H1 (cell line): ENCODE measurements at regions not wholly inside any gene's neighbourhood (a gene's known extent, or its start where the extent isn't known, plus 50 kb on each side); places are given as distances from the start of the nearest gene placed in this dataset.

Experiments
- CTCF ChIA-PET: fragments of 300-600 bp; sonication (Branson Sonifier 250); formaldehyde crosslinking; loops from one replicate; lab custom pipeline; 2021; ENCODE audit not compliant: partially characterized antibody; lab: Charles Lee
- POLR2A ChIA-PET: fragments of 300-600 bp; sonication (Branson Sonifier 250); formaldehyde crosslinking; loops from one replicate; lab custom pipeline; 2021; ENCODE audit warnings: inconsistent platforms; ENCODE audit not compliant: partially characterized antibody; lab: Charles Lee
- DNase-seq, 2 experiments: peaks; one replicate each; pipeline versions ENCODE4 v3.0.0 to v3.0.0-alpha.2; 2010 to 2022; ENCODE audit warnings: low spot score in 2 of 2, low read depth in 1 of 2, mixed read lengths in 1 of 2
- FAIRE-seq: peaks from 2 replicates; lab custom pipeline; 2011; peaks lifted over from hg19 to GRCh38; lab: Jason Lieb, UNC
- H2AFZ ChIP-seq: 2 replicates; pipeline ENCODE4 v1.8.1; 2012; ENCODE audit warnings: low read length, inconsistent platforms
- H2AK5ac ChIP-seq: 2 replicates; pipeline ENCODE4 v1.6.1; 2013; ENCODE audit warnings: low read depth, low read length
- H2BK120ac ChIP-seq: replicated peaks from 2 replicates; pipeline ENCODE3; 2013; ENCODE audit warnings: low read depth, low read length, inconsistent platforms
- H2BK12ac ChIP-seq: 2 replicates; pipeline ENCODE4 v1.6.1; 2013; ENCODE audit warnings: low read depth, low read length
- H2BK15ac ChIP-seq: 2 replicates; pipeline ENCODE4 v1.6.1; 2013; ENCODE audit warnings: low read length
- H2BK20ac ChIP-seq: 2 replicates; pipeline ENCODE4 v1.6.1; 2013; ENCODE audit warnings: low read length
- H2BK5ac ChIP-seq: 2 replicates; pipeline ENCODE4 v1.6.1; 2013; ENCODE audit warnings: low read depth, low read length
- H3K14ac ChIP-seq: 2 replicates; pipeline ENCODE4 v1.6.1; 2013; ENCODE audit warnings: inconsistent platforms; ENCODE audit not compliant: insufficient read length
- H3K18ac ChIP-seq: 2 replicates; pipeline ENCODE4 v1.6.1; 2013; ENCODE audit warnings: low read length; ENCODE audit errors: extremely low read depth
- H3K23ac ChIP-seq: 2 replicates; pipeline ENCODE4 v1.6.1; 2013; ENCODE audit warnings: inconsistent platforms; ENCODE audit not compliant: insufficient read length
- H3K23me2 ChIP-seq: 2 replicates; pipeline ENCODE4 v1.6.1; 2013; ENCODE audit warnings: low read depth, low read length
- H3K27ac ChIP-seq: 2 replicates; pipeline ENCODE4 v1.6.1; 2011; ENCODE audit warnings: low read depth, low read length, inconsistent platforms
- H3K27me3 ChIP-seq, 4 experiments: replicated peaks in 1 of 4; 1 replicate in 1 of 4; 2 replicates in 3 of 4; pipeline versions ENCODE4 v1.6.1 to v1.8.1; 2011 to 2013; ENCODE audit warnings: low read length in 3 of 4, mild to moderate bottlenecking in 3 of 4, inconsistent platforms in 2 of 4, mixed read lengths in 2 of 4, moderate library complexity in 1 of 4; ENCODE audit not compliant: control insufficient read depth in 3 of 4, insufficient read depth in 3 of 4; ENCODE audit errors: extremely low read depth in 1 of 4
- H3K36me3 ChIP-seq, 4 experiments: 2 replicates each; pipeline versions ENCODE4 v1.6.1 to v1.8.1; 2011 to 2013; ENCODE audit warnings: mild to moderate bottlenecking in 4 of 4, low read length in 3 of 4, moderate library complexity in 2 of 4, control low read depth in 1 of 4, inconsistent platforms in 1 of 4; ENCODE audit not compliant: insufficient read depth in 4 of 4, control insufficient read depth in 2 of 4
- H3K4ac ChIP-seq: replicated peaks from 2 replicates; pipeline ENCODE3; 2013; ENCODE audit warnings: low read length, low read depth, mixed read lengths, inconsistent platforms; ENCODE audit not compliant: insufficient read length
- H3K4me1 ChIP-seq, 4 experiments: replicated peaks in 1 of 4; 1 replicate in 1 of 4; 2 replicates in 3 of 4; pipeline versions ENCODE4 v1.6.1 to v1.8.1; 2011 to 2013; ENCODE audit warnings: low read length in 3 of 4, inconsistent platforms in 2 of 4, mixed read lengths in 1 of 4; ENCODE audit not compliant: insufficient read depth in 4 of 4, control insufficient read depth in 3 of 4
- H3K4me2 ChIP-seq, 2 experiments: 2 replicates each; pipeline versions ENCODE4 v1.6.1 to v1.8.1; 2011 to 2013; ENCODE audit warnings: low read depth in 2 of 2, low read length in 2 of 2, control low read depth in 1 of 2, inconsistent platforms in 1 of 2, mild to moderate bottlenecking in 1 of 2; ENCODE audit not compliant: insufficient read depth in 1 of 2
- H3K4me3 ChIP-seq, 4 experiments: fragments of 200-600, 300-600 bp in 1 of 4; sonication (generic), shearing (Covaris generic), sonication (Bioruptor Twin) in 1 of 4; 2 replicates each; pipeline versions ENCODE4 v1.5.1 to v1.8.1; 2011 to 2016; ENCODE audit warnings: low read length in 4 of 4, low read depth in 3 of 4, control low read depth in 2 of 4, inconsistent platforms in 2 of 4, mild to moderate bottlenecking in 2 of 4, mixed read lengths in 1 of 4, moderate library complexity in 1 of 4; ENCODE audit not compliant: insufficient read depth in 2 of 4; ENCODE audit errors: extremely low read depth in 1 of 4
- H3K56ac ChIP-seq: replicated peaks from 2 replicates; pipeline ENCODE3; 2013; ENCODE audit warnings: low read depth, mild to moderate bottlenecking, mixed read lengths, low read length, inconsistent platforms; ENCODE audit not compliant: insufficient read length
- H3K79me1 ChIP-seq: 2 replicates; pipeline ENCODE4 v1.6.1; 2013; ENCODE audit warnings: low read depth, low read length, control low read depth
- H3K79me2 ChIP-seq, 2 experiments: 2 replicates each; pipeline versions ENCODE4 v1.6.1 to v1.8.1; 2012 to 2013; ENCODE audit warnings: low read length in 2 of 2, mild to moderate bottlenecking in 2 of 2, inconsistent platforms in 1 of 2; ENCODE audit not compliant: insufficient read depth in 2 of 2, control insufficient read depth in 1 of 2
- H3K9ac ChIP-seq, 4 experiments: replicated peaks in 1 of 4; 1 replicate in 1 of 4; 2 replicates in 3 of 4; pipeline versions ENCODE4 v1.6.1 to v1.8.1; 2011 to 2013; ENCODE audit warnings: low read depth in 3 of 4, low read length in 3 of 4, control low read depth in 2 of 4, mild to moderate bottlenecking in 2 of 4, moderate library complexity in 2 of 4, inconsistent platforms in 1 of 4; ENCODE audit errors: extremely low read depth in 1 of 4
- H3K9me3 ChIP-seq, 2 experiments: 2 replicates each; pipeline versions ENCODE4 v1.6.1 to v1.8.1; 2012 to 2013; ENCODE audit warnings: mild to moderate bottlenecking in 2 of 2, moderate library complexity in 2 of 2, control low read depth in 1 of 2, inconsistent platforms in 1 of 2, low read depth in 1 of 2, low read length in 1 of 2, mixed read lengths in 1 of 2; ENCODE audit not compliant: insufficient read depth in 2 of 2
- H4K20me1 ChIP-seq, 2 experiments: replicated peaks in 1 of 2; 2 replicates each; pipeline versions ENCODE3 to v1.8.1; 2011 to 2013; ENCODE audit warnings: inconsistent platforms in 2 of 2, low read length in 2 of 2, mild to moderate bottlenecking in 1 of 2; ENCODE audit not compliant: insufficient read depth in 2 of 2, control insufficient read depth in 1 of 2
- H4K5ac ChIP-seq: 2 replicates; pipeline ENCODE4 v1.6.1; 2013; ENCODE audit warnings: low read length, low read depth, mixed read lengths, inconsistent platforms; ENCODE audit not compliant: insufficient read length
- H4K8ac ChIP-seq: 2 replicates; pipeline ENCODE4 v1.8.0; 2013; ENCODE audit warnings: mild to moderate bottlenecking, moderate library complexity, low read length, inconsistent platforms; ENCODE audit not compliant: insufficient read depth; ENCODE audit errors: extremely low read depth
- H4K91ac ChIP-seq: replicated peaks from 2 replicates; pipeline ENCODE3; 2013; ENCODE audit warnings: low read length, mixed read lengths, inconsistent platforms; ENCODE audit not compliant: insufficient read length
- BACH1 ChIP-seq: IDR thresholded peaks from 2 replicates; pipeline ENCODE4 v1.6.1; 2012; ENCODE audit warnings: low read length, improper control_type of control experiment
- EGR1 ChIP-seq: IDR thresholded peaks from 2 replicates; pipeline ENCODE4 v1.6.1; 2011; ENCODE audit warnings: low read depth, low read length, borderline replicate concordance
- KDM5A ChIP-seq: fragments of 200-600 bp; IDR thresholded peaks from 2 replicates; pipeline ENCODE4 v1.7.1; 2012; ENCODE audit warnings: mild to moderate bottlenecking, low read length, inconsistent platforms, mixed read lengths
- MAX ChIP-seq: IDR thresholded peaks from 2 replicates; pipeline ENCODE4 v1.6.1; 2012; ENCODE audit warnings: inconsistent platforms
- NANOG ChIP-seq: IDR thresholded peaks from 2 replicates; pipeline ENCODE4 v1.6.1; 2011; ENCODE audit warnings: low read length, low read depth, mild to moderate bottlenecking, inconsistent platforms; ENCODE audit not compliant: insufficient read depth, poor library complexity, severe bottlenecking
- SIX5 ChIP-seq: IDR thresholded peaks from 2 replicates; pipeline ENCODE4 v1.6.1; 2011; ENCODE audit warnings: mild to moderate bottlenecking, low read depth, low read length
- SP4 ChIP-seq: IDR thresholded peaks from 2 replicates; pipeline ENCODE4 v1.6.1; 2012; ENCODE audit warnings: low read length, inconsistent platforms

- Histone ChIP-seq H3K23me2 (no peaks in the 10 kb centered on the region; the same call in 1 of the 2 replicates), H3K56ac (no peak overlapping the region), H3K14ac (no peak overlapping the region), H2BK120ac (no peak overlapping the region), H3K4me3 (no peak overlapping the region), H2BK12ac (no peak overlapping the region), H3K27ac (no peak overlapping the region), H4K91ac (no peak overlapping the region), H2BK20ac (no peak overlapping the region), H3K36me3 (no peaks in the 10 kb centered on the region), H3K18ac (no peak overlapping the region), H3K27me3 (no peaks in the 10 kb centered on the region), H4K8ac (no peak overlapping the region), H3K4me1 (no peaks in the 10 kb centered on the region), H3K23ac (no peak overlapping the region), H2BK15ac (no peak overlapping the region), H3K79me2 (no peaks in the 10 kb centered on the region), H3K9me3 (no peaks in the 10 kb centered on the region), H4K5ac (no peak overlapping the region), H2AFZ (no peak overlapping the region), H3K4ac (no peak overlapping the region), H4K20me1 (no peaks in the 10 kb centered on the region), H3K4me2 (no peak overlapping the region), H3K9ac (no peak overlapping the region), H2AK5ac (no peak overlapping the region), H3K79me1 (no peaks in the 10 kb centered on the region), H2BK5ac (no peak overlapping the region)
- DNase-seq (no peak), FAIRE-seq (no peak)
- CTCF ChIA-PET = interaction anchor here (0.6 kb wide), 1 partner anchor 307 kb away, joined by 3 read pairs; no protein-coding TSS in a partner anchor
- POLR2A ChIA-PET = no interaction called here
- TF ChIP-seq EGR1 = no peak
- TF ChIP-seq NANOG = no peak
- TF ChIP-seq BACH1 = no peak
- TF ChIP-seq MAX = no peak
- TF ChIP-seq SIX5 = no peak
- no peak for TF ChIP-seq KDM5A
- TF ChIP-seq SP4 = no peak
These were observed 116.7 kb upstream of the SSTR4 start for GRCh38 chr20:22918286-22918983.
